SJCRH30 (cell line): ENCODE measurements at regions not wholly inside any gene's neighbourhood (a gene's known extent, or its start where the extent isn't known, plus 50 kb on each side); places are given as distances from the start of the nearest gene placed in this dataset.
"Not testable (repeated sequence)": the region's sequence is repeated elsewhere in the genome, so short reads cannot be mapped to it uniquely, and the experiment has no call there.

ENCODE experiments used
- DNase-seq, 2 experiments: peaks; one replicate each; pipeline ENCODE4 v3.0.0-alpha.2; 2015 to 2020
- H3K27ac ChIP-seq: fragments of 250-450 bp; sonication (Bioruptor Pico); 2 replicates; pipeline ENCODE4 v1.5.1; 2020; ENCODE audit warnings: mild to moderate bottlenecking, moderate library complexity
- H3K27me3 ChIP-seq: fragments of 250-450 bp; sonication (Bioruptor Pico); 2 replicates; pipeline ENCODE4 v1.5.1; 2020; ENCODE audit warnings: mild to moderate bottlenecking, moderate library complexity
- H3K36me3 ChIP-seq: fragments of 250-450 bp; sonication (Bioruptor Pico); 2 replicates; pipeline ENCODE4 v1.5.1; 2020; ENCODE audit warnings: mild to moderate bottlenecking, moderate library complexity
- H3K4me1 ChIP-seq: fragments of 250-450 bp; sonication (Bioruptor Pico); 2 replicates; pipeline ENCODE4 v1.5.1; 2020; ENCODE audit warnings: mild to moderate bottlenecking, moderate library complexity
- H3K4me3 ChIP-seq: fragments of 250-450 bp; sonication (Bioruptor Pico); 2 replicates; pipeline ENCODE4 v1.5.1; 2020; ENCODE audit warnings: mild to moderate bottlenecking, moderate library complexity
- H3K9me3 ChIP-seq: fragments of 250-450 bp; sonication (Bioruptor Pico); replicated peaks from 2 replicates; pipeline ENCODE4 v1.5.1; 2020; ENCODE audit warnings: mild to moderate bottlenecking, moderate library complexity

DNA sequence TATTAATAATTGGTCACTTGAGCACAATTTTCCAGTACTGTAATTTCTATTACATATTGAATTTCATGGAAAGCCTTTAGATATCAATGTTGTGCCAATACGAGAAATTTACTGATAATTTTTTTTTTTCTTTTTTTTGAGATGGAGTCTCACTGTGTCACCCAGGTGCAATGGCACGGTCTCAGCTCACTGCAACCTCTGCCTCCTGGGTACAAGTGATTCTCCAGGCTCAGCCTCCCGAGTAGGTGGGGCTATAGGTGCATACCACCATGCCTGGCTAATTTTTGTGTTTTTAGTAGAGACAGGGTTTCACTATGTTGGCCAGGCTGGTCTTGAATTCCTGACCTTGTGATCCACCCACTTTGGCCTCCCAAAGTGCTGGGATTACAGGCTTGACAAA, 435.4 kb downstream of the FUT8 start:
- H3K4me3 ChIP-seq, H3K36me3 ChIP-seq, DNase-seq, H3K9me3 ChIP-seq, H3K27ac ChIP-seq, H3K27me3 ChIP-seq, H3K4me1 ChIP-seq: not testable (repeated sequence)

DNA sequence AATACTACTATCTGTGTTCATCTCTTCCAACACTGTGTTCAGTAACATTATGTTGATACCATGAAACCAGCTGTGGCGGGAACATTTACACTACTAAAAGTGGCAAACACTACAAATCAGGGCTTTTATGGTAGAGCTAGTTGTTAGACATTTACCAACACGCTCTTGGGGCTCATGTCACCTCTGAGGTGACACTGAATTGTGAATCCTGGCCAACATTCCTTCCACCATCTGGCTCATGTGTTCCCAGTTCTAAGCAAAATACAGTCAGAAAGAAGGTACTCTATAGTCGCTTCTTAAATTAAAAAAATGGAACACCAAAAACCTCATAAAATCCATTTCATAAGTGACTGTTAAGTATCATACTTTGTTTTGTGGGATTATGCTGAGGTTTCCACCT, 436.6 kb downstream of the FUT8 start:
- no peak for DNase-seq

DNA sequence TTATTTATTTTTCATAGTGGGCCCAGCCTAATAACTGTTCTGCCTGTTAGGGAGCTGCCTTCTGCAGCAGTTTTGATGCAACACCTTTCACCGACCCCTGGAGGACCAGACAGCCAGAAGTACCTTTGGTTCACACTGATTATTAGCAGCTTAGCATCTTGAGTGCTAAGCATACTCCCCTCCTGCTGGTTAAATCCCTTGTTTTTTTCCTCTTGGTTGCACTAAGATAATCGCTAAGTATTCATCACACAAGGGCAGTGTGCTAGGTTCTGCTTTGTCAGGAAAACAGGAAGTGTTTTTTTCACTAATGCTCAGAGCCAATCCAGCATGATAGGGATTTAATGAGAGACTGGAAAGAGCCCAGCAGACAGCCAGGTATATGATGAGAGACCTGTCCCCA, 437.0 kb downstream of the FUT8 start:
- no peaks in the 10 kb centered on the region for H3K4me1 ChIP-seq
- H3K27ac ChIP-seq: no peak overlapping the region
- H3K4me3 ChIP-seq: no peak overlapping the region
- no peaks in the 10 kb centered on the region for H3K9me3 ChIP-seq
- H3K27me3 ChIP-seq: no peaks in the 10 kb centered on the region
- H3K36me3 ChIP-seq: no peaks in the 10 kb centered on the region
- DNase-seq: no peak

More for the DNA sequence above, 436.6 kb downstream of the FUT8 start:
- H3K27ac ChIP-seq: no peak overlapping the region
- no peaks in the 10 kb centered on the region for H3K27me3 ChIP-seq
- no peak overlapping the region for H3K4me3 ChIP-seq
- H3K36me3 ChIP-seq: no peaks in the 10 kb centered on the region
- H3K4me1 ChIP-seq: no peaks in the 10 kb centered on the region
- no peaks in the 10 kb centered on the region for H3K9me3 ChIP-seq

DNA sequence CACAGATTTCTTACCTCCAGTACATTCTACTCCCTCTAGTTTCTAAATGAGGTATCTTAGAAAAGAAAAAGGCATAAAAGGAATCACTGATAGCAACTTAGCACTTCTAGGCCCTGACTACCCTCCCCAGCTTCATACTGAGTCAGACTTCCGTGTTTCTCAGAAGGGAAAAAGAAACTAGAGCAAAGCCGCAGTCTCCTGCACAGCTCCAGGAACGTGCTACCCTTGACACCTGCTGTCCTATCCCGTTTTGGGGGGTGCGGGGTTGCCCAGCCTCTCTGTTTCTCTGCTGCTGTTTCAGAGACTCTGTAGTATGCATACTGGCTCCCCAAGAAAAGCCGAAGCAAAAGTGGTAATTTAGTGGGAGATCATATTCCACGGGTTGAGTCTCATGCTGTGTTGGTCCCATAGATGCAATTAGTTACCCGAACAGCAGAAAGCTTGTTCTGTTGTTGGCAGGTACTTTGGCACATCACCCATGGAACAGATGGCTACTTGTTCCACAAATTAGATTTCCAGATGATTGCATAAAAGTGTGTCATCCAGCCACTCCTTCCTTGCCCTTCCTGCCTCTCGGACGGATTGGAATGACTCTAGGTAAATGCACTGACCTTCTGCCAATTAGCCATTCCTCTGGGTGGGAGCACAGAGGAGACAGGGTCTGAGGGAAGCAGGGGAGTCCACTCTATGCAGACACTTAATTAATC, 438.1 kb downstream of the FUT8 start:
- Histone ChIP-seq H3K4me1 (no peaks in the 10 kb centered on the region), H3K27me3 (no peaks in the 10 kb centered on the region), H3K36me3 (no peaks in the 10 kb centered on the region), H3K9me3 (no peaks in the 10 kb centered on the region), H3K4me3 (no peak overlapping the region), H3K27ac (no peak overlapping the region)
- DNase-seq: no peak

DNA sequence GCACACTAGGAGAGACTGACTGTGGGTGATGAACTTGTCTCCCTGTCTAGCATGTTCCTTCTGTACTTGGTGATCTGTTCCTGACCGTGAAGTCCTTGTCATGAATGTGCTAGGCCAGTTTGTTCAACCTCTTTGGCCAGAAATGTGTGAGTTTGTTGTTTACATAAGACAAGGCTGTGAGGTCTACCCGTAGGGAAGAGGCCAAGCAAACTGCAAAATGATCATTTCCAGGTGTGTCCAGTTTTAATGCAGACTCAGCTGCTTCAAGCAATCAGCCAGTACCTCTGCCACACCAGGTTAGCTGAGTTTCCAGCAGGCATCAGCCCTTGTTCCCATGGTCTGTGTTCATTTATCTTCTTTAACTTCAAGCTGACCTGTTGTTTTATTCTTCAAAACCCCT, 440.2 kb downstream of the FUT8 start:
- no peaks in the 10 kb centered on the region for H3K27me3 ChIP-seq
- H3K4me3 ChIP-seq: no peak overlapping the region
- DNase-seq: no peak
- no peaks in the 10 kb centered on the region for H3K4me1 ChIP-seq
- H3K36me3 ChIP-seq: no peaks in the 10 kb centered on the region
- no peaks in the 10 kb centered on the region for H3K9me3 ChIP-seq
- H3K27ac ChIP-seq: no peak overlapping the region

DNA sequence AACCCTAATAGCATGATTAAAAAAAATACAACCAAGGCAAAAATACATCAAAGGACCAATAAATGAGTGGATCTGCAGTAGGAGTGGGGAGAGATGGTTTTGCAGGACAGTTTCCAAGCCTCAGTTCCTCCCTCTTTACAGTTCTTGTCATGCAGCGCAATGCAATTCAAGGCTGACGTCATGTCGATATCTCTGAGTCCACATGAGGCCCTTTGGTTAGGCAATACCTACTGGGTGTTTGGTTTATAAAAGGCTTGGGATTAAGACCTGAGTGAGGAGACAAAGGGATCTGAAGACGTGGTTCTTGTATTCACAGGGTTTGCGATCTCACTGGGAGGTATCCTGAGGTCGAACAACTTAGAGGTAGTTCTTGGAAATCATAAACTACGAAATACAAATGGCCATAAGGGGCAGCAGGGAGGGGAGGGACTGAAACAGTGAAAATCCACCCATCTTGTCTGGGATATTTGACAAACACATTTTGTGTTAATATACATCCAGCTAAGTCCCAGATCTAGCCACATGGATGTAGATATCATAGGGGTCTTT, 441.0 kb downstream of the FUT8 start:
- Histone ChIP-seq H3K9me3 (no peaks in the 10 kb centered on the region), H3K27me3 (no peaks in the 10 kb centered on the region), H3K36me3 (no peaks in the 10 kb centered on the region), H3K27ac (no peak overlapping the region), H3K4me1 (no peaks in the 10 kb centered on the region), H3K4me3 (no peak overlapping the region)
- no peak for DNase-seq

DNA sequence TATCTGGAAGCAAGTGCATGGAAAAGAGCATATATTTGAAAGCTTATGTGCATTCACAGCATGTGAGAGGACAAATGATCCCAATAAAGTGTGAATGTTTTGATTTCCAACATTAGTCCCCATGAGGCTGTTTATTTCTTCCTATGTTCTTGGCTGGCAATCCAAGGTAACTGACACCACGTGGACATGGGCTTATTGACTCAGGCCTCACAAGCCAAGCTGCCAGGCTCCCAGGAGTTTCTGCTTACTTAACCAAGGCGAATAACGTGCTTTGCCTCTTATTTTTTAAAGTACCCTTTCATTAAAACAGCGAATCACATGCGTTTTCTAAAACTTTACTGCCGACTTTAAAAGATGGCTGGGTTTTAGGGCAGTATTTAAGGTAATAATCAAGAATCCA, 441.7 kb downstream of the FUT8 start:
- DNase-seq: no peak
- H3K4me3 ChIP-seq: no peak overlapping the region
- no peak overlapping the region for H3K27ac ChIP-seq
- H3K27me3 ChIP-seq: no peaks in the 10 kb centered on the region
- no peaks in the 10 kb centered on the region for H3K9me3 ChIP-seq
- no peaks in the 10 kb centered on the region for H3K36me3 ChIP-seq
- no peaks in the 10 kb centered on the region for H3K4me1 ChIP-seq

DNA sequence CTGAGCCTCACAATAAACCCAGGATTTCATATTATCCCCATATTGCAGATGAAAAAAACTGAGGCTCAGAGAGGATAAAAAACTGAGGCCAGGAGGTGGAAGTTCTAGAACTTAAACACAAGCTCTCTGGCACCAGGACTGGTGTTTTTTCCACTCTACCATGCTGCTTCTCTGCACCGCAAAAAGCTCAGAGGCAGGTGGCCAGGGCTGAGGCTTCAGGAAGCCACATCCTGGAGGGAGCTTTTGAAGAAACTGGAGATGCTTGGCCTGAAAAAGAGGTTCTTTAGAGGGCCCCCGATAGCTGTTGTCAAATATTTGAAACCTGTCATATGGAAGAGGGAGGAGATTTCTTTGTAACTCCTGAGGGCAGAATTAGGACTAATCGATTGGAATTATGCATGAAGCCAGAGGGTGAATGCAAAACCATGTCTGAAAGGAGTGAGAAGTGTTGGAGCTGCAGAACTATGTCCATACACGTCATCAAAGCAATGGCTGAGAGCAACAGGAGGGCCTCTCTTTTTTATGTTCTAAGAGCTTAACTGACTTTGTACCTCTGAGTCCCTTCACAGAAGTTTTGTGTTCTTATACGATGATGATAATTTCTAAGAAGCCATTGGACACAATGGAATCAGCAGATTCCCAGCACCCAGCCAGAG, 448.6 kb downstream of the FUT8 start:
- no peaks in the 10 kb centered on the region for H3K4me1 ChIP-seq
- H3K36me3 ChIP-seq: no peaks in the 10 kb centered on the region
- H3K27ac ChIP-seq: no peak overlapping the region
- no peaks in the 10 kb centered on the region for H3K9me3 ChIP-seq
- no peak overlapping the region for H3K4me3 ChIP-seq
- H3K27me3 ChIP-seq: no peaks in the 10 kb centered on the region
- no peak for DNase-seq

DNA sequence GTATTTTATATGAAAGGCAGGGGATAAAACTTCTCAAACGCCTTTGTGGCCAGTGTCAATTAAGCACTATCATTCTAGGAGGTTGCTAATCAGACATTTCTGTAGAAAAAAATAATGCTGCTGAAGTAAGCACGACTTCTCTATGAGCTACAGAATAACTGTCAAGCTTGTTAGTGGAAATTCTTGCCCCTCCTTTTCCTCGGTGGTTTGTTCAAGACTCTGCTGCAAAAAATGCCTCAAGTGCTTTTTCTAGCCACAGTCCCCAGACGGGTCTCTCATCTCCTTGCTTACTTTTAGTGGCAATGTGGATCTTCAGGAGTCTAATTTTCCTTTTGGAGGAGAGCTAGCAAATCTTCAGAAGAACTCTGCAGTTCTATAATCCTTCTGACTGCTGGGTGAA, 452.0 kb downstream of the FUT8 start:
- Histone ChIP-seq H3K4me3 (no peak overlapping the region), H3K27ac (no peak overlapping the region), H3K9me3 (no peaks in the 10 kb centered on the region), H3K4me1 (no peaks in the 10 kb centered on the region), H3K36me3 (no peaks in the 10 kb centered on the region), H3K27me3 (no peaks in the 10 kb centered on the region)
- DNase-seq: no peak

DNA sequence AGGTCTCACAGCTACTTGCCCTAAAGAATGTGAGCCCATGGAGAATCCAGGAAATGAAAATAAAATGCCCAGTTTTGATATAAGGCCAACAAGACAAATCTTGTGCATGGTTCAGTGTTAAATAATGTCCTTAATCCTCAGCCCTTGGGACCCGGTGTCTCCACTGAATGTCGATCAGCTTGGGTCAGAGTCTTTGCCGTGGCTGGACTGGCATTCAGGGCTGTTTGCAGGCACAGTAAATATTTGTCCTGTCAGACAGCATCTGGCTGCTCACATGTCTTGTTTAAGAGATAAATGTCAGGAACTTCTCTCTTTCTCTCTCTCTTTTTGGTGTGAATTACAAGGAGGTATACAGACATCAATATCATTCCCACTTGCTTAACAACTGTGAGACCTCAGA, 452.5 kb downstream of the FUT8 start:
- Histone ChIP-seq H3K4me3 (no peak overlapping the region), H3K27me3 (no peaks in the 10 kb centered on the region), H3K27ac (no peak overlapping the region), H3K36me3 (no peaks in the 10 kb centered on the region), H3K4me1 (no peaks in the 10 kb centered on the region), H3K9me3 (no peaks in the 10 kb centered on the region)
- DNase-seq: no peak

DNA sequence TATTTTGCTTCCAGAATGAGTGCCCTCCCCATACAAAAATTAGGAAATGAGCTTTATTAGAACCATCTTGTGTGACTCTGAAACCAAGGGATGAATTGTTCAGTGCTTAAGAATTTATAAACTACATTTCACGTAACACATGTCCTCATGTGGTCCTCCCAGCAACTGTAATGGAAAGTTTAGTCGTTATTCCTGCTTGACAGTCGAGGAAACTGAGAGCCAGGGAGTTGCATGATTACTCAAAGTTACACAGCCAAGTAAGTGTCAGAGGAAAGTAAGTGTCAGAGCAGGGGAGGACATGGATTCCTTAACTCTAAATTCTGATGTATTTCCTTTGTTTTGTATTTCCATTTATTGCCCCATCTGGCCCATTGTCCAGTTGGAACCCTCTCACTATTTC, 453.9 kb downstream of the FUT8 start:
- Histone ChIP-seq H3K36me3 (no peaks in the 10 kb centered on the region), H3K4me3 (no peak overlapping the region), H3K4me1 (no peaks in the 10 kb centered on the region), H3K27ac (no peak overlapping the region), H3K9me3 (no peaks in the 10 kb centered on the region), H3K27me3 (no peaks in the 10 kb centered on the region)
- no peak for DNase-seq

DNA sequence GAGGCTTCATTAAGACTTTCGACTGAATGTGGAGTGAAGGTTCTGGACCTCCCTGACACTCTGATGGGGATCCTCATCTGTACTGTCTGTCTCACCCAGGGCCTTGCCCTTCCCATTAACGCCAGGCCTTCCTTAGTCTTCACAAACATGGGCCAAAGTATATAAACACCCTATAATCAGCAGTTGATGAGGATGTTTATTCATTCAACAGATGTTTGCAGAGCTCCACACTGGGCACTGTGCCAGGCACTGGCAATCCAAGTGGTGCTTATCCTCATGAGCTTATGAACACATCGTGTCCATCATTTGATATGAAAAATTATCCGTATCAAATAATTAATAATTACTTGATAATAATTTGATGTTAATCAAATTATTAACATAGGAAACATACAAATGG, 454.4 kb downstream of the FUT8 start:
- Histone ChIP-seq H3K9me3 (no peaks in the 10 kb centered on the region), H3K27ac (no peak overlapping the region), H3K36me3 (no peaks in the 10 kb centered on the region), H3K4me1 (no peaks in the 10 kb centered on the region), H3K27me3 (no peaks in the 10 kb centered on the region), H3K4me3 (no peak overlapping the region)
- DNase-seq: peak in 1 of 2 experiments; percentile 11

DNA sequence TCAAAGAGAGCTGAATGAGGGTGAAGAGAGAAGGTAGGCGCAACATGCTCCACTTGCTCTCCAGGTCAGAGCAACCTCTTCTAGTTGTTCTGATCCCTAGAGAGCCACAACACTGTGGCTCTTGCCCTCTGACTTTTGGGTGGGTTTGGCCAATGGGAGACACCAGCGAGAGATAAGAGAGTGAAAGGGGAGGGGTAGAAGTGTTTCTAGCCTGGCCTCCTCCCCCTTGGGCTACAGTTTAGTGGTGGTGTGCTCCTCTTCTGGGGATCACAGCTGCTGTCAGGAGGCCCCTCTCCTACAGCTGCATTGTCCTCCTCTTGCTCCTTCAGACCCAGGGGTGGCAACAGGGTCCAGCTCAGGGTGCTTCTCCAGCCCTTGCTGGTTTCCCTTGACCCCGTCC, 454.8 kb downstream of the FUT8 start:
- Histone ChIP-seq H3K27me3 (no peaks in the 10 kb centered on the region), H3K4me3 (no peak overlapping the region), H3K4me1 (no peaks in the 10 kb centered on the region), H3K9me3 (no peaks in the 10 kb centered on the region), H3K36me3 (no peaks in the 10 kb centered on the region), H3K27ac (no peak overlapping the region)
- no peak for DNase-seq

DNA sequence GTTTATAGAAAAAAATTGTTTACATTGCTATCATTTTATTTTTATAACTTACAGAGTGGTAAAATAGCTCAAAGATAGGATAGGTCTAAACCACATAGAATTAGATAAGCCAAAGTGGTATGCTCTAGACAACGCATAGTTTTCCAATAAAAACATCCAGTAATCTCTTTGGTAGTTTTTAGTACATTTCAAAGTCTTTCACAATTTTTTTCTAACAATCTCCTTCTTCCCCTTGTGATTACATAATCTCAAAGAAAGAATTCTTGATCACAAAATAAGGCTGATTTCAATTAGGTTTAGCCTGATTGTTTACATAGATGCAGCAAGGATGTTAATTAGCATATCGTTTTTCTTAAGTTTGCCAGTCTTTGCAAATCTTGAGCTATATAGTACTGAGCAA, 460.0 kb downstream of the FUT8 start:
- H3K4me1 ChIP-seq: no peaks in the 10 kb centered on the region
- H3K27me3 ChIP-seq: no peaks in the 10 kb centered on the region
- DNase-seq: no peak
- no peaks in the 10 kb centered on the region for H3K36me3 ChIP-seq
- H3K9me3 ChIP-seq: no peaks in the 10 kb centered on the region
- no peak overlapping the region for H3K27ac ChIP-seq
- no peak overlapping the region for H3K4me3 ChIP-seq

DNA sequence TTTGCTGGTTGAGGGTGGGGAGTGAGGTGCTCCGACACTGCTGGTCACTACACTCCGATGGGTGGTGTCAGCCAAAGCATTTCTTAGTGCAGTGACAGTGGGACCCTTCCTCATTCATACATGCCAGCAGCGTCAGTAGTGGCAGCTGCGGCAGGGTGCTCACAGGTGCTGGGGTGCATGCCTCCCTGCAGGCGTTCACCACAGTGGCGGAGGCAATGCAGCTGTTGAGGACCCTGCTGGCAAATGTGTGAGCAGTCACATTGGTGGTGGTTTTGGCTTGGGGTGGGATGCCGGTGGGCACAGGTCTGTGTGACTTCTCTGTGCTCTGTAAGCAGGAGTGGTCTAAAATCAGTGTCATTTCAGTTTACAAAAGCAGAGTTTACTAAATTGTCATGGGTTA, 464.6 kb downstream of the FUT8 start:
- Histone ChIP-seq H3K27ac (no peak overlapping the region), H3K4me1 (no peaks in the 10 kb centered on the region), H3K4me3 (no peak overlapping the region), H3K9me3 (no peaks in the 10 kb centered on the region), H3K27me3 (no peaks in the 10 kb centered on the region), H3K36me3 (no peaks in the 10 kb centered on the region)
- no peak for DNase-seq

DNA sequence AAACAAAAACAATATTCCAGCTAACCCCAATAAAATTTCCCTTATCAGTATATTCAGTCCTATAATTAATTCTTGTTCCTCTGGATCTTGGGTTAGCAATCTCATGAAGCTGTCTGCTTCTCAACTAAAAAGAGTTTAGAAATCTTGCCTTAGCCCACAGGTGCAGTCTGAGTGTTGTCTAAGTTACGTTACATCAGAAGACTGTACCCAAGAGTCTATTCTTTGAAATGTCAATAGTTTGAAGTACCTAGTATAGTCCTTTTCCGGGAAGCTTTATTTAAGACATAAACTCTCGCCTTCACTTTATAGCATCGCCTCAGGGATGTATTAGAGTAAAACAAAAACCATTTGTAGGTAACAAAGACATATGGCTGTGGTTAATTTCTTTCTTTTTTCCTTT, 465.1 kb downstream of the FUT8 start:
- H3K9me3 ChIP-seq: no peaks in the 10 kb centered on the region
- H3K36me3 ChIP-seq: no peaks in the 10 kb centered on the region
- H3K4me3 ChIP-seq: no peak overlapping the region
- H3K27ac ChIP-seq: no peak overlapping the region
- no peaks in the 10 kb centered on the region for H3K4me1 ChIP-seq
- no peaks in the 10 kb centered on the region for H3K27me3 ChIP-seq
- no peak for DNase-seq
